ENCODE measurements at regions not wholly inside any gene's neighbourhood (a gene's known extent, or its start where the extent isn't known, plus 50 kb on each side); places are given as distances from the start of the nearest gene placed in this dataset.
A peak's percentile ranks its signal among the peaks of the same experiment; 100 is the strongest.

DNA sequence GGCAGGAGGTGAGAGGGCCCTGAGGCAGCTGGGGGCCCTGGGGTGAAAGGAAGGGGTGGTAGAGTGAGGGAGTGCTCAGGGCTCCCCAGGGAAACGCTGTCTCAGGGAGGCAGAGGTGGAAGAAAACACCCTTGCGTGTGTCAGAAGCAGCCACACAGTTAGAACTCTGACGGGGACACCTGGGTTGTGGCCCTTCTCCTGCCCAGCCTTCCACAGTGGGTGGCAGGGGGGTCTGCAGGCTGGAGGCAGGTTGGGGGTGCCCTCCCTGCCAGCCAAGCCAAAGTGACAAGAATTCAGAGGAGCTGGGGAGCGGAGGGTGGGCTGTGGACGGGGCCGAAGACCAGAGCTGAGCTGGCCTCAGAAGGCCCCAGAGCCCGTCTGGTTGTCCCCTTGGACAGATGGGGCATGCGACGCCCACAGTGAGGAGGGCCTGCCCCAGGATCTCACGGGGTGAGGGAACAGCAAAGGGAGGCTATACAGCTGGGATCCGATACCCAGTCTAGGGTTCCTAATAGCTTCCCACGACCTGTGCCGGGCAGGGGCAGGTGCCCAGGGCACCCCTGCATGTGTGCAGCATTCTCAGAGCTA lies 105.2 kb upstream of the ADRA2C start:
- TF ChIP-seq EZH2phosphoT487 (IDR thresholded peaks at IDR 0.05; ENCODE audit: insufficient read depth, low read depth) (no peak), EZH2 (IDR thresholded peaks at IDR 0.05; ENCODE audit: insufficient read depth, poor library complexity, severe bottlenecking) (no peak)
- Histone ChIP-seq H4K20me1 (ENCODE audit: insufficient read depth) (no peaks in the 10 kb centered on the region), H3K4me2 (ENCODE audit: unreplicated experiment) (no peak overlapping the region), H3K4me1 (ENCODE audit: insufficient read depth) (no peaks in the 10 kb centered on the region), H3K9me2 (ENCODE audit: insufficient read depth) (no peaks in the 10 kb centered on the region), H3F3A (ENCODE audit: insufficient read depth) (no peaks in the 10 kb centered on the region), H3K27ac (no peak overlapping the region), H3K36me3 (ENCODE audit: low read depth) (no peaks in the 10 kb centered on the region), H3K4me3 (no peak overlapping the region), H3K27me3 (replicated peaks; ENCODE audit: insufficient read depth) (peaks cover 9% of the 10 kb centered on the region; the same call in 1 of the 2 replicates), H2AFZ (no peak overlapping the region), H3K79me2 (ENCODE audit: insufficient read depth) (no peaks in the 10 kb centered on the region), H3K9me3 (ENCODE audit: low read depth) (no peaks in the 10 kb centered on the region), H3K9ac (no peak overlapping the region)
- no peak for DNase-seq
- WGBS, 2 experiments (ENCODE audit: low coverage in 1 of 2, low lambda C conversion rate in 2 of 2, missing lambda C conversion rate in 2 of 2): 74 to 75% methylated on average over 11 to 13 of the region's 13 CpGs
- in situ Hi-C loops (cut with MboI): no loop called here

DNA sequence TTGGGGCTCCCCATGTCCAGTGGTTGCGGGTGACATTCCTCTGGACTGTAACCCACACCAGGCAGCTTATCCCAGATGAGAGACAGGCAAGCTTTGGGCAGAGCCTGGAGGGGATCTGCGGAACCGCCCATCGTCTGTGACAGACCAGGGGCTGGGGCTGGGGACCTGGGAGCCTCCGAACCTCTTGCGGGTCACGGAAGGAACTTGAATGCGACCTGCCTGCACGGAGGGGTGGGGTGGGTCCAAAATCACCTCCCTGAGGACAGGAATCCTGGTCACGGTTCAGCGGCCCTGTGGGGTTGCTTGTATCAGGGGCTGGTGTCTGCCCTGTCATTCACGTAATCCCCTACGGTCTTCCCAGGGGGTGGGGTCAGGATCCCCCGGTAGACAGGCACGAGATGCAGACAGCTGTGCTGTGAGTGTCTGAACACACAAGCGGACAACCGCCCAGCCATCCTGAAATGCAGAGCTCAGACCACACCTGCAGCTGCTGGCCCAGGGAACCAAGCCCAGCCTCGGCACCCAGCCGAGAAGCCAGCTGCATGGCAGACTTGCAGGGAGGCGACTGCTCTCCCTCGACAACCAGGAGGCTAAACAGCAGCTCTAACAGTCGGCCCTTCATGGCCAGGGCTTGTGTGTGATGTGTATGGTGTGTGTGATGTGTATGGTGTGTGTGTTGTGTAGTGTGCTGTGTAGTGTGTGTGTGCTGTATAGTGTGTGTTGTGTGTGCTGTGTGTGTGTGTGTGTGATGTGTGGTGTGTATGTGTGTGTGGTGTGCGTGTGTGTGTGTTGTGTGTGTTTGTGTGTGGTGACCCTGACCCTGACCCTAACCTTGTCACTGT lies 105.9 kb upstream of the ADRA2C start:
- H3K4me2 ChIP-seq (ENCODE audit: unreplicated experiment): no peak overlapping the region

DNA sequence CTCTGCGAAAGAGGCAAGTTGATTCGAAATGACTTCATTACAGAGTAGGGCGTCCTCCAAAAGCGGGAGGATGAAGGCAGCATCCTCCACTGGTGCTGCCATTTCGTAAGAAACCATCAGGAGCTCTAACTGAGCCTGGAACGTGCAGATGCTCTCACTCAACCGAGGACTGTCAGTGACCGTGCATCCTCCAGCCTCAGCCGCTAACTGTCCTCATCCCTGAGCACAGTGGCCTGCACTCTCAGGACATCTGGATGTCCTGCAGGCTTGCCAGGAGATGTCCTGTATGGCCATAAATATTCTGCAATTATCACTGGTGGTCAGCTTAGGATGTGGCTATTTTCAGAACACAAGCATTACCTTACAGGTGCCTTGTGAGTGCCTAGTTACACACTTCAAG lies 107.1 kb upstream of the ADRA2C start:
- peaks cover 25% of the 10 kb centered on the region for H3K27me3 ChIP-seq (replicated peaks; ENCODE audit: insufficient read depth)
- no peaks in the 10 kb centered on the region for H3K79me2 ChIP-seq (ENCODE audit: insufficient read depth)
- H3K4me1 ChIP-seq (ENCODE audit: insufficient read depth): no peaks in the 10 kb centered on the region
- H3K27ac ChIP-seq: no peak overlapping the region
- WGBS, 2 experiments (ENCODE audit: low coverage in 1 of 2, low lambda C conversion rate in 2 of 2, missing lambda C conversion rate in 2 of 2): 68 to 70% methylated on average over 8 to 9 of the region's 9 CpGs
- no peaks in the 10 kb centered on the region for H3K9me2 ChIP-seq (ENCODE audit: insufficient read depth)
- in situ Hi-C loops (cut with MboI): no loop called here
- H3K4me2 ChIP-seq (ENCODE audit: unreplicated experiment): no peak overlapping the region
- H3K36me3 ChIP-seq (ENCODE audit: low read depth): no peaks in the 10 kb centered on the region
- H3K9ac ChIP-seq: no peak overlapping the region
- H3K4me3 ChIP-seq: no peak overlapping the region
- no peaks in the 10 kb centered on the region for H4K20me1 ChIP-seq (ENCODE audit: insufficient read depth)
- no peaks in the 10 kb centered on the region for H3K9me3 ChIP-seq (ENCODE audit: low read depth)
- no peak for DNase-seq
- no peak overlapping the region for H2AFZ ChIP-seq
- no peaks in the 10 kb centered on the region for H3F3A ChIP-seq (ENCODE audit: insufficient read depth)
- TF ChIP-seq EZH2phosphoT487 (IDR thresholded peaks at IDR 0.05; ENCODE audit: insufficient read depth, low read depth) (no peak), EZH2 (IDR thresholded peaks at IDR 0.05; ENCODE audit: insufficient read depth, poor library complexity, severe bottlenecking) (no peak)

More for the DNA sequence above, 105.9 kb upstream of the ADRA2C start:
- H3K9ac ChIP-seq: no peak overlapping the region
- 20 to 23% methylated on average over 23 of the region's 23 CpGs for WGBS, 2 experiments (ENCODE audit: low coverage in 1 of 2, low lambda C conversion rate in 2 of 2, missing lambda C conversion rate in 2 of 2)
- no peak for DNase-seq
- H3F3A ChIP-seq (ENCODE audit: insufficient read depth): no peaks in the 10 kb centered on the region
- no peaks in the 10 kb centered on the region for H3K36me3 ChIP-seq (ENCODE audit: low read depth)
- H3K79me2 ChIP-seq (ENCODE audit: insufficient read depth): no peaks in the 10 kb centered on the region
- in situ Hi-C loops (cut with MboI): no loop called here
- H3K4me3 ChIP-seq: no peak overlapping the region
- peaks cover 15% of the 10 kb centered on the region for H3K27me3 ChIP-seq (replicated peaks; ENCODE audit: insufficient read depth)
- TF ChIP-seq EZH2phosphoT487 (IDR thresholded peaks at IDR 0.05; ENCODE audit: insufficient read depth, low read depth) (no peak), EZH2 (IDR thresholded peaks at IDR 0.05; ENCODE audit: insufficient read depth, poor library complexity, severe bottlenecking) (no peak)
- H3K27ac ChIP-seq: no peak overlapping the region
- H3K9me3 ChIP-seq (ENCODE audit: low read depth): no peaks in the 10 kb centered on the region
- H3K9me2 ChIP-seq (ENCODE audit: insufficient read depth): no peaks in the 10 kb centered on the region
- no peak overlapping the region for H2AFZ ChIP-seq
- H3K4me1 ChIP-seq (ENCODE audit: insufficient read depth): no peaks in the 10 kb centered on the region
- H4K20me1 ChIP-seq (ENCODE audit: insufficient read depth): no peaks in the 10 kb centered on the region

DNA sequence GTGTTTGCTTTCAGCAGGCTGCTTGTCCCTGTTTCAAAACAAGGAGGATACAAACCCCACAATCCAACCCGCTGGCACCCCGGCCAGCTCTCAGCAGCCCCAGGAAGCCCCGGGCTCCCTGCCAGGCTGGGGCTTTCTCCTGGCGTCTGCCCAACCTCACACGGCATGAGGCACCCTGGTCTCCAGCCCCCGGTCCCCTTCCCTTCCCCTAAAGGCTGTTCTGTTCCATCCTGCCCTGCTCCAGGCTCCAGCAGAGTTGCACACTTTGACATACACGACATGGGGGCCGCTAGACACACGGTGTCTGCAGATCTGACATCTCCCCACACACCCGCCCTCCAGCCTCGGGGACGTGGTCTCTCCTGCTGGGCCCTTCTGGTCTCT lies 107.7 kb upstream of the ADRA2C start:
- Histone ChIP-seq H3K4me2 (ENCODE audit: unreplicated experiment) (no peak overlapping the region), H3K9ac (0 out of 2 replicates have a peak overlapping the region, but pooled peaks have one; percentile 13), H3K79me2 (ENCODE audit: insufficient read depth) (no peaks in the 10 kb centered on the region), H4K20me1 (ENCODE audit: insufficient read depth) (no peaks in the 10 kb centered on the region), H3K4me3 (no peak overlapping the region), H3K4me1 (ENCODE audit: insufficient read depth) (no peaks in the 10 kb centered on the region), H3K36me3 (ENCODE audit: low read depth) (no peaks in the 10 kb centered on the region), H3K9me2 (ENCODE audit: insufficient read depth) (no peaks in the 10 kb centered on the region), H3K27me3 (replicated peaks; ENCODE audit: insufficient read depth) (peaks cover 25% of the 10 kb centered on the region), H3K27ac (no peak overlapping the region), H3F3A (ENCODE audit: insufficient read depth) (no peaks in the 10 kb centered on the region), H3K9me3 (ENCODE audit: low read depth) (no peaks in the 10 kb centered on the region), H2AFZ (no peak overlapping the region)
- 63 to 66% methylated on average over 12 of the region's 12 CpGs for WGBS, 2 experiments (ENCODE audit: low coverage in 1 of 2, low lambda C conversion rate in 2 of 2, missing lambda C conversion rate in 2 of 2)
- DNase-seq: no peak
- TF ChIP-seq EZH2phosphoT487 (IDR thresholded peaks at IDR 0.05; ENCODE audit: insufficient read depth, low read depth): no peak
- TF ChIP-seq EZH2 (IDR thresholded peaks at IDR 0.05; ENCODE audit: insufficient read depth, poor library complexity, severe bottlenecking): no peak
- in situ Hi-C loops (cut with MboI): no loop called here

Measured in GM23248 (cell line).